NK-92 treated with Interleukin-12 subunit alpha and Interleukin-12 subunit beta, amount 100 ng/mL, for 24 hours (cell line): ENCODE measurements at regions not wholly inside any gene's neighbourhood (a gene's known extent, or its start where the extent isn't known, plus 50 kb on each side); places are given as distances from the start of the nearest gene placed in this dataset.

Source experiments
- DNase-seq: peaks from one replicate; lab custom pipeline; 2025; lab: John Stamatoyannopoulos, UW

DNA sequence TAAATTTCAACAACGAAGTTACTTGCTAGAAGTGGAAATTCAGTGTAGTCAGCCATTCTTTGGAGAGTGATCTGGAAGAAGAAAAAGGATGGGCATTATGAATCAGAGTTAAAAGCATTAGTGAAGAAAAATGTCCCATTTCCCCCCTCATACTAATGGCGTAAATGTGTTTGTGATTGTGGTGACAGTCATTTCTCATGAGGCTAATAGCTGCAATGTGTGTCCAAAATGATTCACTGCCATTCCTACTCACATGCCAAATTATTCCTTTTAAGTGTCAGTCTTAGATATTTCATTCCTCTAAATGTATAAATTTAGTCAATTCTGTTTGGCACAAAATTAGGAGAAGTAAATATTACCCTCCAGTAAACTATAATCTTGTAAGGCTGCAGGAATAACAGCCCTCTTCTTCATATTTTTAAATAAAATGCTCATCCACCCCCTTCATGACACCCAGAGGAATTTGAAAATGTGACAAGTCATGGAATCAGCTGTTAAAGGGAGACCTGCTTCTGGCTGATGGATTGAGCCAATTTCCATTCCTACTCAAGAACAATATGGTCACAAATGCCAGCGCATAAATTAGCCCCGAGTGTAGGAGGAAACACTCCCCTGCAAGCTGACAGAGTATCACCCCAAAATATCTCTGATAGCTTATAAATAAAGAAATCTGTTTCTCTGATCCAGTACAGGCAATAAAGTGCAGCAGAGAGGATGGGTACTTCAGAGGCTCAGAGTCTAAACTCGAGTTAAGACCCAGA, 912.3 kb upstream of the SEL1L start:
- DNase-seq, result no peak

DNA sequence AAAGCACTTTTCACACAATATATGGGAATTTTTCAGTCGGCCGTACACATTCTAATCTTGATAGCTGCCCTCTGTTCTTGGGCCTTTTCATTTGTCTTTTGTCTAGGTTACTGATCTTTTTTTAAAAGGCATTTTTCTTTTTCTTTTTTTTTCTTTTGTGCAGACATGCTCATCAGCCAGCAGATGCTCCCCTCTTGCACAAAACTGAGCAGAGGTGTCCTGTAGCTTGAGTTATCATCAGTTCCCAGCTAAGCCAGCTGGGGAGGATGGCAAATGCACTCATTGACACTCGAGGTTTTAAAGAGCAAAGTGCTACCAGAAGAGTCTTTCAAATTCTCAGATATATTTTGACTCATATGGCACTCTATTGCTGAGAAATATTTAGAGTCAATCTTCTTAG, 913.9 kb upstream of the SEL1L start:
- DNase-seq, result no peak

DNA sequence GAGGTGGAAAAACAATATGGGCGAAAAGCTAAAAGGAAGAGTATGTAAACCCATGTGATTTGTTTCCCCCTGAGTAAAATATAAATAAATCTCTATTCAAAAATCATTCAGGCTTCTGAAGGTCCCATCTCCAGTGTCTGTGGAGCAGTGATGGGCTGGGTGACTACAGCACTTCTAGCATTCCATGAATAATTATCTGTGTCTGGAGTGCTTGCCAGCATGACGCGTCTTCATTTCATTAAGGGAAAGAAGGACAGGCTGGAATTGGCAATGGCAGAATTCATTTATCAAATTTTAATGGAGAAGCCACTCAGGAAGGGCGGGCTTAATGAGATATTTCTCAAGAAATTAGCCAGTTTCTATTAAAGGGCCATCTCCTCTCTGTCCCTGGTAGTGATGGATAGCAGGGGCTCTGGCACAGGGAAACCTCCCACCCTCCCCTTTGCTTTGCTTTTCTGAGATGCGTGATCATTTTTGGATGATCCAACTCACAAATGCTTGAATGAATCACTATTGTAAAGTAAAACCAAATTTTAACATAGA, 916.3 kb upstream of the SEL1L start:
- DNase-seq, result no peak

DNA sequence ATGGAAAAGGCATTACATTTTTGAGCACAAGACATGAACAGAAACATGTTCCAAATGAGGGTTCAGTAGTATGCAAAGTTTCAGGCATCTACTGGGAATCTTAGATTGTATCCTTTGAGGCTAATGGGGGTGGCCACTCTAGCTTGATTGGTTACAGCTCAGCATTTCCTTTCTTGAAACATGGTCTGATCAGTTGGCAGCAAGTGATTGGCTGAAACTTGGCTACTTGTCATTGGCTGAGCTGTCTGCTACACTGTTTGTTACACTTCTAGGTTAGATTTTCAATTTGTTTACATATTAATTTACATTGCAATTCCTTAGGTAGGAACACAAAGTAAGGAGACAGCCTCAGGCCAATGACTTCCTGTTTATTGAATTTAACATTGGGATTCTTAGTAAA, 918.0 kb upstream of the SEL1L start:
- DNase-seq, result no peak

DNA sequence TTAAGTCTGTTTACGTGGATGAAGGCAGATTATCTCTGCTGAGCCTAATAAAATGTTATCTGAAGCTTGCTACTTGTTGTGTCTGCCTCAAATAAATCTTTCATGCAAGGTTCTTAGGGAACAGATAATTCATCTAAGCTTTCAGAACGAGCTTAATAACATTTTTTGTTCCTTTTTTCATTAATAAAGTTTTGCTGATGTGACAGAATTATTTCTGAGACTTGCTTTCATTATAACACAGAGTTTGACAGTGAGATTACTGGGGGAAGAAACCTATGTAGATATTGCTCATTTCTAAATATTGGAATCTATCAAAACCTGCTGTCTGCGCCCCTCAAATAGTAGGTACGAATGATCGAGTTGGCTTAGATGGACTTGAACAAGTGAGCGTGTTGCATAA, 948.7 kb upstream of the SEL1L start:
- no peak for DNase-seq

DNA sequence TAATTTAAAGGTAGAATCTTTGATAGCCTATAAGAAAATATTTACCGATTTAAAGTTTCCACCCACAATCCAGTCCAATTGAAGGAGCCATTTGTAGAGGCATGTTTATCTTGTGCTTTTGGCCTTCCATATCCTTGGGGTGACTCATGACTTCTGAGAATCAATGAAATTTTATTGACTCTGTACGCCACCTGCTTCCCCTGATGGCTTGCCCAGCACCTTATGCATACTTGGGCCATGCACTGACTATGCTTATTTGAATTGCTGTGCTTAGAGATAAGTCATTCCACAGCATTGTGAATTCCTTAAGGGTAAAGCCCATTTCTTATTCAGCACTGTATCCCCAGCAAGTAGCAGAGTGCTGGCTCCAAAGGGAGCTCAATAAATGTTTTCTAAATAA, 954.8 kb upstream of the SEL1L start:
- DNase-seq, result no peak

DNA sequence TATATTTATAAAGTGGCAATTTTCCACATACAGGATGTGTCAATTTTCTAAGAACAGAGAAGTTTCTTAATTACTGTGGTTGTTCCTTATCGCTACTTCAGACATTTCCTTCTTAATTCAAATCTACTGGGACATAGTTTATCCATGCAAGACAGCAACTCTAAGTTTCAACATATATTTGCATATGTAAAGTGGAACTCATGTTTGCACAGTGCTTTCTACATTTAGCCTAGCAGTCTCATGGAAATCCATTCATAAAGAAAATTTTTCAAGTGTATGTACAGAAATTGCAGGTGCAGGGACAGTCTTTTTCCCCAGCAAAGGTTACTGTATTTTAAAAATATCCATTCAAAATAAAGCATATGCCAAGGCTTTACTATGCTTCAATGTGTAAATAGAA, 956.7 kb upstream of the SEL1L start:
- DNase-seq, result no peak

DNA sequence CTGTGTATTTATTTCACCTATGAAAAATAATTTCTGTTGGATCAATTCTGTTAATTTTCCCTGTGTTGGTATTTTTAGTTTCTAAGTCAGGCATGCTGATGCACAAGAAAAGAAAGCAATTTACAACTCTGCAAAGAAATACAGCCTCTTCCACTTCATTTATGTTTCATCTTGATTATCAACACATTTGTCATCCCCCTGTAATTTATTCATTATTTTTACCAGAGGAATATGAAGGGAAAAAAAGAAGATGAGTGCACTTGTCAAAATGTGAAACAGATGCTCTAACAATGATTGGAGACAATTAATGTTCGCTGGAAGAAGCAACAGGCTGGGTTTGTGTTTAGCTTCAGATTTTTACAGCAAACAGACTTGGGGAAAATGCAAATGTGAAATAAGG, 958.5 kb upstream of the SEL1L start:
- no peak for DNase-seq

DNA sequence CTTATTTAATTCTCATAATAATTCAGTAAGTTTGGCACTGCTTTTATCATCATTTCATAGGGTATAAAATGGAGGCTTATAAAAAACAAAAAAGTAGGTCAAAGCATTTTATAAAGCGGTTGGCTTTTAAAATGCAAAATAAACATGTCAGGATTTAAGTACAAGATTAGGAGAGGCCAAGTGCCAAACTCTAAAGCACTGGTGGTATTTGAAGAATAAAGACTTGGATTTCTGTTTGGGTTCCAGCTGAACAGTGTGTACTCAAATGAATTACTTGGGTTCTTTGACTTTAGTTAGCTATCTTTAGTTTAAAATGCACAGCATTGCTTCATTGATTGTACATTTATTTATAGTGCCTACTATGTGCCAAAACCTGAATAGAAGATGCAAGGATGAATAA, 966.6 kb upstream of the SEL1L start:
- DNase-seq, result no peak

DNA sequence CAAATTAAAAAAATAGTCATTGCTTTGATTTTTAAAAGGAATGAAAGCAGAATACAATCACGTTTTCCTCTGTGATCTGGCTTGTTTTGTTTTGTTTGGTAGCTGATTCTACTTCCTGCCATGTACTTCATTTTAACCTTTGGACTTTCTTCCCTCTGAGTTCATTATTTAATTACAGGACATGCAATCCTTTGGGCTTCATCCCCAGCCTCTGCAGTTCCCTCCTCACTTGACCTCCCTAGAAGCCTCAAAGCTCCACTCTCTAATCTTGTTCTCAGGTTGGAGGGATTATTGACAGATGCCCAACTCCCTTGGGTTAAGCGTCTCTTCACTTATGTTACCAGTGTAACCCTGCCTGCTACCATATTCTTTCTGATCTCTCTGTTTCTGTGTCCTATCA, 967.9 kb upstream of the SEL1L start:
- DNase-seq, result no peak

DNA sequence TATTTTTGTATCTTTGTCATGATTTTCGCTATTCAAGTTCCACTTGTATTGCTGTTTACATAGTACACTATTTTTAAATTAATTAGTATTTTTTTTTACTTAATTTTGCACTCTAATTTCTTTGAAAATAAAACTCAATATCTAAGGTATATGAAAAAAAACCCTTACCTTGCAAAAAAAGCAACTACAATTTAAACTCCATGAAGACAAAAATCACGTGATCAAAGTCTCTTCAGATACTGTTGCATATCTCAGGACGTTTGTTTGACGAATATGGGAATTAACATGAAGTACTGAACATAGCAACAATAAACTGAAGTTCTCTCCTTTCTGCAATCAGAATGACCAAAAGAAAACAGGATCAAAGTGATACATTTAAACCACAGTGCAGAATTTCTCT, 968.4 kb upstream of the SEL1L start:
- no peak for DNase-seq

DNA sequence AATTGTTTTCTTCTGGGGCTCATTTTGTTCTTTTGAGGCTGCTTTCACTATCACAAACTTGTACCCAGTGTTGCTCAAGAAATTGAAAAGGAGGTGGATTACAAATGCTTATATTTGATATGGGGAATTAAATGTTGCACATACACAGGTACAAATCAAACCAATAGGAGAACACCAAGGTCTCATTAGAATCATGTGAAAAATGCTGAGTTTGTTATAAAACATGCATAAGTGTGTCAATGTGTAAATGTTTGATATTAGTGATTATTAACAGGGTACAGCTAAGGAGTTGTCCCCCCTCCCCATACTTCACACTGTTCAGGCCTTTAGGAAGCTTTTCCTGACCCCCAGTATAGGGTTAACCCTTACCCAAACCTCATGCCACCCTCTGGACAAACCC, 971.2 kb upstream of the SEL1L start:
- DNase-seq, result no peak

DNA sequence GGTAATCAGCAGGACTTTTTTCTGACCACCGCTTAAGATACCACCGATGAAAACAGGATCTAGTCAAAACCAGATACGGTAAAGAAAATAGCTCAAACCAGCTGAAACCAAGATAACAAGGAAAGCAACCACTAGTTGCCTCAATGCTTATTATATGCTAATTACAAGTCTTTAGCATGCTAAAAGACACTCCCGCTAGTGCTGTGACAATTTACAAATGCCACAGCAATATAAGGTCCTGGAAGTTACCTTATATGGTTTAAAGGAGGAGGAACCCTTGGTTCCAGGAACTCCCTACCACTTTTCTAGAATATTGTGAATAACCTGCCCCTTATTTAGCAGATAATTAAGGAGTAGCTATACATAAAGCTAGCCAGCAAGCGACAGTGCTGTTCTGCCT, 976.4 kb upstream of the SEL1L start:
- DNase-seq, result no peak

DNA sequence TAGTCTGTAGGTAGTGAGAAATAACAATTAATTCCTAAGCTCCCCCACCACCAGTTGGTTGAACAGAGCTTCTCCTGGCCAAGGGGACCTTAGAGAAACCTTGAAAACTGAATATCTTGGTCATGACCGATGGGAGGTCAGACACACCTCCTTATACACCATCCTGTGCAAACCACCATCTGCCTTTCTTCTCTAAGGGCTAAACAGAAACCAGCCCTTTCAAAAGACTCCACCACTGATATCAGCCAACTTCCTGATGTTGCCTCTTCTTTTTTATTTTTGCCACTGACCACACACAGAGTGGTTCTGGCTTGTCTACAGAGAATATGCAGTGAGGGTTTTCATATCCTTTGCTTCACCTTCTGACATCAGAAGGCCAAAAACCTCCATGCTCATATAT, 977.7 kb upstream of the SEL1L start:
- no peak for DNase-seq

DNA sequence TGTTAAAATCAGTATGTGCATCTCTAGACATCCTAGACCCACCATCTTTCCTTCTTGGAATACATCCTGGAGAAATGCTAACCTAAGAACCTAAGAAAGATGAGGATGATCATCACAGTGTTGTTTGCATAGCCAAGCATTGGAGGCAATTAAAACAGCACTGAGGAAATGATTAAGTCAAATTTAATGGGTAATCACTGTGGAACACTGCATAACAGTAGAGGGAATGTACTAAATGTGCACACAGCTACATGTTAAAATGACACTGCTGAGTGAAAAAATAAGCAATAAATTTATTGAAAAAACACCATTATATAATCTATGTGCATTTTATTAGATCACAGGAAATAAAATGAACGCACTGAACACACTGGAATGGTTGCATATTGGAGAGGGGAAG, 987.1 kb upstream of the SEL1L start:
- DNase-seq, result no peak

DNA sequence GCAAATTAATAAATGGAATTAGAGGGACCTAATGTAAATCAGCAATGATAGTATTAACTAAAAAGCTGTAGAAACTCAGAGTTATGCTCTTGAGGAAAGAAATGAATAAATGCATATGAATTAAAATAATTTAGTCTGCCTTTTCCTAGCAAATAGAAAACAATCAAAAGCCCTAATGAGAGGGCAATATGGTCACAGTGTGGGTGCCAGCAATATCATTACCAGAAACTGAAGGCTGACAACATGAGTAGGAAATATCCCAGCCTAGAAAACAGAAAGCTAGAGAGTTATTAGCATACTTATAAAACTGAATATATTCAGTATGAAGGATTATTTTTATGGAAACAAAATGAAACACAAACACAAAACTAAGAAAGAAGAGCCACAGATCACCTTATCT, 987.5 kb upstream of the SEL1L start:
- DNase-seq, result no peak

DNA sequence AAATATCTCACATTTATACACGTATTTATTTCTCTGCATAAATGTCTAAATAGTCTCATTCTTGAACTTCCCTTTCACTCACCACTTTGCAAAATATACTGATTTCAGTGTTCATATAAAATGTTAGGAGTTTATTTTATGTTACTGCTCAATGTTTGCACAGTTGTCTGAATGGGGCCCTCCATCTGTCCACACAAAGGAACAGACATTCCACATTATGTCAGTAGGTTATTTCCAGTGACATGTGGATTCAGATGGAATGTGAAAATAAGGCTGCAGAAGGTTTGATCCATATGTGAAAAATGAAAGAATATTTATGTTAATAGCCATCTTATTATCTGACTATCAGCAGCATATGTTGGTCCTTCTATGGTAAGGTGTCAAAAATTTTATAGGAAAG, 994.4 kb upstream of the SEL1L start:
- DNase-seq, result no peak

DNA sequence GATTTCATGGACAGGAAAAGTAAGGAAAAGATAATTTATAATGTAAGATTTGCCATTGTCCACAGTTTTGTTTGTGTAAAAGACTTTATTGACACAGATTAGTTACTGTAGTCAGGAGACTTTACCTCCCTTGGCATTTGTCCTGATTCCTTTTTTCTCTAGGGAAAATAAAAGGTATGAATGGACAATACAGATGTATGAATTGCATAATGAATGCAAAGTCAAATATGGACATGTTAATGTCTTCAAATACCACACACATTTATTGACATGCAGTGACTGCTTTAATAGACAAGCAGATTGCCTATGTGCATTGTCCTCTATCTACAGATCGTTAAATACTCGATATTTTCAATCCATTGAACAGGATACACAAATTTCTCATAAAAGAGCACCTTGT, 999.7 kb upstream of the SEL1L start:
- no peak for DNase-seq

DNA sequence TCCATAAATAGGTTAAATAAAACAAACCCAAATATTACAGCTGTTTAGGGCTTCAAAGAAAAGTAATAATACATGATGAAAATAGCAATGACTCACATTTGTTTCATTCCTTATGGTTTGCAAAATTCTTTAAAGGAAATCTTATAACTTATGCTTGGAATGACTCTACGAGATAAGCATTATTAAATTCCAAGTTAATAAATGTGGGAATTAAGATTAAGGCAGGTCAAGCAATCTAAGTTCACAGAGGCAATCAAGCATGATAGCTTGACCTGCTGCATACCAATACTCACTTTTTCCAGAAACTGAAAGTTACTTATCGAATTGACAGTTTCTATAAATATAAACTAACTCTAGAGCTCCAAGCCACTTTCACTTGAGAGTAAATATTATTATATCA, 1002.9 kb upstream of the SEL1L start:
- no peak for DNase-seq

DNA sequence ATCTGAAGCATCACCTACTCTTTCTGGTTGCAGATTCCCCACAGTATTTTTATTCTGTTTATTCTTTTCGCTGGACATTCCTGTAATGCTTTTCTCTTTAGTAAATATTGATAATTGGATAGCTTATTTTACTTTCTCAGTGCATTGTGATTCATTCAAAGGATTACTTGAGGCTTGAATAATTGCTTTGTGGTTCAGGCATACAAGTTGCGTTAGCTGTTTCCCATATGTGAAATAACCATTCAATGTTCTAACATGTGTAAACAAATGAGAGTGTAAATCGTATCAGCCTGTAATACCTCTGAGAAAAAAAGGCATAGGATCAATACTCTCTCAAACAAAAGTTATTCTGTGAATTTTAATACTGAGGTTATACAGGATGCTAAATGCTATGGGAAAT, 1004.2 kb upstream of the SEL1L start:
- DNase-seq, result no peak

DNA sequence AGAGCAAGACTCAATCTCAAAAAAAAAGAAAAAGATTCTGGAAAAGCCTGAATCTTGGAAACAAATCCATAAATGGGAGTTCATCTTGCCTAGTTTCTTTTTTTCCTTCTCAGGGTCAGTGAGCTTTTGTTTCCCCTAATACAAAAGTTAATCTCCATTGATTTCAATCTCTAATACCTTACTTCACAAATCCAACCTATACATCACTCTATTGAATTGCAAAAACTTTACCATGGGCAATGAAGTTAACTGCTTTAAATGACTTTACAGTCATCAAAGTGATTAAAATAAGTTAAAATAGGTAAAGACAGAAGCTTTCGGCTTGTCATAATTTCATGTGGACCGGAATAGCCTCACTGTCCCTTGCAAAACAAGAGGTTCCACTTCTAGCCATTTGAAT, 1012.7 kb upstream of the SEL1L start:
- no peak for DNase-seq

DNA sequence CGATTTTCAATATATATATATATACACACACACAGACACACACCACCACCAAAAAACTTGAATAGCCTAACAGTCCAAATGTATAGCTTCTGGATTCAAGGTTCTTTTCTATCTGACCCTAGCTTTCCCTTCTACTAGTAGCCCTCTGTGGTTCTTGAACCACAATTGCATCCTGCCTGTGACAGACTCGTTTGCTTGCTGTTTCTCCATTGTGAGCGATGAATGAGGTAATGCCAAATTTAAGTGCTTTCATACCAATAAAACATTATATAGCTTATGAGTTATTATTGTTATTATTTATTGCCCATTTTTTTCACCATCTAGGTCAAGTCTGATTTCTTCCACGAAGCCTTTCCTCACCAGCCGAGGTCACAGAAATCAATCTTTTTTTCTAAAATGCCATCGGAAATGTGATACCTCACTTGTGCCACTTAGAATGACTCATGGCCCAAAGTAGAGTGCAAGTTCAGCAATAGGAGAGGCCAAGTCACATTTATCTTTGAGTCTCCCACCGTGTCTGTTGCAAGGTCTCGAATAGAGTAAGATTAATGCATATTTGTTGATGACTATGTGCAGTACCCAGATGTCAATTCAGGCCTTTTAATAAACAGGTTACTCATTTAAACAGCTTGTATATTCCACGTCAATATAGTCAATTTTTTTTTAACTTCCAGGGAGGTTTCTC, 1015.8 kb upstream of the SEL1L start:
- no peak for DNase-seq

DNA sequence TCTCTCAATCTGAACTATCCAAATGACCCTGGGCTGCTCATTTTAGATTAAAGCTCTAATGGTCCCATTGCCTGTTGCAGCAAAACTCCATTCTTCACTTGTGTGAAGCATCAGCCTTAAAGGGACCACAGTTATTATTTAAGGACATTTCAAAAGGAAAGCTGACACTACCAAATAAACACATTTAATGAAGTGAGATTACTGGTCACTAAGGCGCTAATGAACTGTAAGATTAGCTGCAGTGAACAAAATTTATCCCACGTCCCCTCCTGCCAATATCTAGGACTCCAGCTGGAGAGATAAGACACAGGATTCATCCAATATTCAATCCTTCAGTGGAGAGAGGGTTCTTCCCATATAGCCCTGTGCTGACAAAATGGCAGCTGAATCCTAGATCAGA, 1029.2 kb upstream of the SEL1L start:
- DNase-seq, result no peak

DNA sequence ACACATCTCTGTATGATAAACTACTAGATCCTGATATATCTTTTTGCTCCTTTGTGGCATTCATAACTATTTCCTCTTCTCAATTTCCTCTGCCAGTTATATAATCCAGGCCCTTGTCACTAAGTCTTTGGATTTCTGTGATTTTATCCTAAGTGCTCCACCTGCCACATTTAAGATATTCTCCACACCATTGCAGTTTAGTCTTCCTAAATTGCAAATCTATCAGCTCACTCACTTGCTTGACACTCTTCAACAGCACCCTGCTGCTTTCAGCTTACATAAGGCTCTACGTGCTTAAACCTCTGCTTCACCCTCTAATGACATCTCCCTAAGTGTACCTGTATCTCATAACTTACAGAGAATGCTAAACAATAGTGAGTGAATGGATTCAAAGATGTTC, 1032.2 kb upstream of the SEL1L start:
- no peak for DNase-seq
